IMR-90 (cell line): ENCODE measurements at regions not wholly inside any gene's neighbourhood (a gene's known extent, or its start where the extent isn't known, plus 50 kb on each side); places are given as distances from the start of the nearest gene placed in this dataset.
A peak's percentile ranks its signal among the peaks of the same experiment; 100 is the strongest.

Experiments
- BHLHE40 ChIP-seq: fragments of 150-350 bp; IDR thresholded peaks from 2 replicates; pipeline ENCODE4 v1.6.1; 2016; ENCODE audit warnings: mild to moderate bottlenecking, low read depth, low read length
- CEBPB ChIP-seq: IDR thresholded peaks from 2 replicates; pipeline ENCODE4 v1.6.1; 2012; ENCODE audit warnings: low read depth, low read length, improper control_type of control experiment
- FOS ChIP-seq: fragments of 150-350 bp; IDR thresholded peaks from 2 replicates; pipeline ENCODE4 v1.6.1; 2016; ENCODE audit warnings: low read depth, low read length
- MAFK ChIP-seq: IDR thresholded peaks from 2 replicates; pipeline ENCODE4 v1.6.1; 2012; ENCODE audit warnings: low read depth, low read length, improper control_type of control experiment
- MAZ ChIP-seq: IDR thresholded peaks from 2 replicates; pipeline ENCODE4 v1.6.1; 2012; ENCODE audit warnings: low read depth, mild to moderate bottlenecking, low read length, improper control_type of control experiment, moderate library complexity, borderline replicate concordance
- MXI1 ChIP-seq: IDR thresholded peaks from 2 replicates; pipeline ENCODE4 v1.6.1; 2012; ENCODE audit warnings: low read depth, mild to moderate bottlenecking, low read length, moderate library complexity, borderline replicate concordance
- NFE2L2 ChIP-seq: fragments of 150-350 bp; IDR thresholded peaks from 2 replicates; pipeline ENCODE4 v1.6.1; 2016; ENCODE audit warnings: low read depth, mild to moderate bottlenecking, low read length
- POLR2A ChIP-seq: IDR thresholded peaks from 2 replicates; pipeline ENCODE4 v1.6.1; 2012; ENCODE audit warnings: mild to moderate bottlenecking, low read depth, low read length
- RAD21 ChIP-seq: IDR thresholded peaks from 2 replicates; pipeline ENCODE4 v1.6.1; 2012; ENCODE audit warnings: low read length, improper control_type of control experiment
- RFX5 ChIP-seq: IDR thresholded peaks from 2 replicates; pipeline ENCODE4 v1.8.0; 2012; ENCODE audit warnings: low read depth, mild to moderate bottlenecking, low read length, moderate library complexity
- TF ChIP-seq, protein P1 (sequence below): fragments of 150-350 bp; IDR thresholded peaks from 2 replicates; pipeline ENCODE4 v1.6.1; 2016; ENCODE audit warnings: low read depth, mild to moderate bottlenecking, low read length, moderate library complexity, borderline replicate concordance
- TF ChIP-seq, protein P2 (sequence below): conservative IDR thresholded peaks from 2 replicates; pipeline ENCODE4 v1.5.1; 2012; ENCODE audit warnings: mild to moderate bottlenecking, low read depth, low read length, improper control_type of control experiment
- TF ChIP-seq, protein P3 (sequence below): fragments of 150-350 bp; IDR thresholded peaks from 2 replicates; pipeline ENCODE4 v1.6.1; 2017; ENCODE audit warnings: mild to moderate bottlenecking, antibody characterized with exemption, low read length, low read depth

DNA sequence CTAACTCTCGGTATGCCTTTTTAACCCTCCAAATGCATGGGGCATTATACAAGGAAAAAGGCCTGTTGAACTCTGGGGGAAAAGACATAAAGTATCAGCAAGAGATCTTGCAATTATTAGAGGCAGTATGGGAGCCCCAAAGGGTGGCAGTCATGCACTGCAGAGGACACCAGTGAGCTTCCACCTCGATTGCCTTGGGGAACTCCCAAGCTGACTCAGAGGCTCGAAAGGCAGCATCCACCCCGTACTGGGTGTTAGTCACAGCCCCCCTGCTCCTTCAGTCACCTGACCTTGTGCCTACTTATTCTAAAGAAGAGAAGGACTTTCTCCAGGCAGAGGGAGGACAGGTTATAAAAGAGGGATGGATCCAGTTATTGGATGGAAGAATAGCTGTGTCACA lies 781.4 kb upstream of the TMEM132C start:
- TF ChIP-seq, protein P1, sequence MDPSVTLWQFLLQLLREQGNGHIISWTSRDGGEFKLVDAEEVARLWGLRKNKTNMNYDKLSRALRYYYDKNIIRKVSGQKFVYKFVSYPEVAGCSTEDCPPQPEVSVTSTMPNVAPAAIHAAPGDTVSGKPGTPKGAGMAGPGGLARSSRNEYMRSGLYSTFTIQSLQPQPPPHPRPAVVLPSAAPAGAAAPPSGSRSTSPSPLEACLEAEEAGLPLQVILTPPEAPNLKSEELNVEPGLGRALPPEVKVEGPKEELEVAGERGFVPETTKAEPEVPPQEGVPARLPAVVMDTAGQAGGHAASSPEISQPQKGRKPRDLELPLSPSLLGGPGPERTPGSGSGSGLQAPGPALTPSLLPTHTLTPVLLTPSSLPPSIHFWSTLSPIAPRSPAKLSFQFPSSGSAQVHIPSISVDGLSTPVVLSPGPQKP, result no peak
- TF ChIP-seq, protein P2, sequence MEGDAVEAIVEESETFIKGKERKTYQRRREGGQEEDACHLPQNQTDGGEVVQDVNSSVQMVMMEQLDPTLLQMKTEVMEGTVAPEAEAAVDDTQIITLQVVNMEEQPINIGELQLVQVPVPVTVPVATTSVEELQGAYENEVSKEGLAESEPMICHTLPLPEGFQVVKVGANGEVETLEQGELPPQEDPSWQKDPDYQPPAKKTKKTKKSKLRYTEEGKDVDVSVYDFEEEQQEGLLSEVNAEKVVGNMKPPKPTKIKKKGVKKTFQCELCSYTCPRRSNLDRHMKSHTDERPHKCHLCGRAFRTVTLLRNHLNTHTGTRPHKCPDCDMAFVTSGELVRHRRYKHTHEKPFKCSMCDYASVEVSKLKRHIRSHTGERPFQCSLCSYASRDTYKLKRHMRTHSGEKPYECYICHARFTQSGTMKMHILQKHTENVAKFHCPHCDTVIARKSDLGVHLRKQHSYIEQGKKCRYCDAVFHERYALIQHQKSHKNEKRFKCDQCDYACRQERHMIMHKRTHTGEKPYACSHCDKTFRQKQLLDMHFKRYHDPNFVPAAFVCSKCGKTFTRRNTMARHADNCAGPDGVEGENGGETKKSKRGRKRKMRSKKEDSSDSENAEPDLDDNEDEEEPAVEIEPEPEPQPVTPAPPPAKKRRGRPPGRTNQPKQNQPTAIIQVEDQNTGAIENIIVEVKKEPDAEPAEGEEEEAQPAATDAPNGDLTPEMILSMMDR, result peak; percentile 61
- TF ChIP-seq POLR2A (no peak), MAFK (no peak), RFX5 (no peak), RAD21 (peak; percentile 73), FOS (no peak; the same call in 1 of the 2 replicates), MAZ (no peak), CEBPB (no peak), MXI1 (no peak), NFE2L2 (no peak), BHLHE40 (peak; percentile 48; the same call in 1 of the 2 replicates)
- TF ChIP-seq, protein P3, sequence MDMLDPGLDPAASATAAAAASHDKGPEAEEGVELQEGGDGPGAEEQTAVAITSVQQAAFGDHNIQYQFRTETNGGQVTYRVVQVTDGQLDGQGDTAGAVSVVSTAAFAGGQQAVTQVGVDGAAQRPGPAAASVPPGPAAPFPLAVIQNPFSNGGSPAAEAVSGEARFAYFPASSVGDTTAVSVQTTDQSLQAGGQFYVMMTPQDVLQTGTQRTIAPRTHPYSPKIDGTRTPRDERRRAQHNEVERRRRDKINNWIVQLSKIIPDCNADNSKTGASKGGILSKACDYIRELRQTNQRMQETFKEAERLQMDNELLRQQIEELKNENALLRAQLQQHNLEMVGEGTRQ, result peak; percentile 67
